SKM-1 treated with dmso at 0.1 percent for 144 hours (cell line): ENCODE measurements at regions not wholly inside any gene's neighbourhood (a gene's known extent, or its start where the extent isn't known, plus 50 kb on each side); places are given as distances from the start of the nearest gene placed in this dataset.
"Not testable (repeated sequence)": the region's sequence is repeated elsewhere in the genome, so short reads cannot be mapped to it uniquely, and the experiment has no call there.

Experiments
- DNase-seq: peaks from one replicate; lab custom pipeline; 2025; ENCODE audit not compliant: unreplicated experiment; lab: John Stamatoyannopoulos, UW

- no peak for DNase-seq
Measured at GRCh38 chr3:102896851-102897621, 462.2 kb downstream of the ZPLD1 start.

DNA sequence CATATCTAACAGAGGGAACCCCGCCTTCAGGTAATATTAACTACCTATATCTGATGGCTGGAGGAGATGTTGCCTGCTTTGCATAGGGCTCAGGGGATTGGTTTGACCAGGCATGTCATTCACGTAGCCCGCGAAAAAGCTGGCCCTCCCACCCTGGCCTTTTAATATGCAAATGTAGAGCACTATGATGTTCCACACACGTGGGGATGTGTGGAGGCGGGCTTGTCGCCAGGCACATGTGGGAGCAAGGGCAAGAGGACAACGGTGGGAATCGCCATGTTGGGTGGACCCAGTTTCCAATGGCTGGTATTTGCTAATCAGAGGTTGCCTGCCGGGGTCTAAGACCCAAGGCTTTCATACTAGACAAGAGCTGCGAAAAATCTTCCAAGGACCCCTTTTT lies 469.8 kb downstream of the ZPLD1 start:
- no peak for DNase-seq

DNA sequence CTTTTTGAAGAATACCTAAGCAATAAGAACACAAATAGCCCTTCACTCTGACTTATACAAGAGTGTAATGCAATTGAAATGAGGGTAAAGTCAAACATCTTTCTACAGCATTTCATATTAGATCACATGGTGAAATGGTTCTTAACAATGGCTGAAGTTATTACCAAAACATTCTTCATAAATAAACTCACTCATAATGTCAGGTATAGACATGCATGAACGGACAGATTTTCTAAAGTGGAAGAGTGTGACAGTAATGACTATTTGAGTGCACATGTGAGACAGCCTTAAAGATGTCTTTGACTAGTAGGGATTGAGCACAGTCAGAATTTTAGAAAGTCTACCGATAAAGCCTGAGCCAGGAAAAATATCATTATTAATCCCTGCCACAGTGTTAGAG lies 471.0 kb downstream of the ZPLD1 start:
- DNase-seq = no peak

DNA sequence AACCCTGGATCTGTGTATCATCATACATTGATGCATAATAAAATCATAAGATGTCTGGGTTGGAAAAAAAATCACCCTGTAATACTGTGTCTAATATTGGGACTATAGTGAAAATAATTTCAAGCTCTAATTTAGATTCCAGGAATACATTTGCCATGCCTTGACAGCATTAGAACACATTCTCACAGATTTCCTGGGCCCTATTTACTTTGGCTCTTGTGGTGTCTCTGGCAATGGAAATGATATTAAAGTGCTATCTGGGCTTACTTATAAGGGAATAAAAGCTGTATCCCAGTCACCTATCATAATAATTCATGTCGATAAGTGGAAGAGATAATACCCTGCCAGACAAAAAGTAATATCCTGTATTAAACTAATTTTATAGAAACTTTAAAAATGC lies 472.0 kb downstream of the ZPLD1 start:
- no peak for DNase-seq

- DNase-seq = no peak
Measured at GRCh38 chr3:102909904-102910303, 475.1 kb downstream of the ZPLD1 start.

DNA sequence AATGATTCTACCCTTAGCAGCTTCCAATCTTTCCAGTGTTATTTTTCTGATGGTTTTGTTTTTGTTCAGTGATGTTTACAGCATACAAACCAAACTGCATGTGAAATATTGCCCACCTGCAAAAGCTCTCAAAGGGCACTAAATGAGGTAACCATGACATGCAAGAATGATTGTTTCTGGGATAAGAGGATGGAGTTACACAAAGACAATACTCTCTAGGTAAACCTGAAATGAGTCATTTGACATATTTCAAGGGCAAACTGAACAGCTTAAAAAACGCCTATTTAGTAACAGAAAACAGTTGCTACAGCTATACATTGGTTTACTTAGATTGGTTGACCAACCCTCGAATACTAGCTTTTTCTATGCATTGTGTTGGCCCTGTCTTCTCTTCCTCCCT lies 481.7 kb downstream of the ZPLD1 start:
- no peak for DNase-seq

- no peak for DNase-seq
Measured at GRCh38 chr3:102926618-102927017, 491.8 kb downstream of the ZPLD1 start.

GRCh38 chr3:102933377-102933776 lies 498.6 kb downstream of the ZPLD1 start:
- no peak for DNase-seq

- no peak for DNase-seq
Measured at GRCh38 chr3:102936511-102937045, 501.8 kb downstream of the ZPLD1 start.

- DNase-seq = no peak
Measured at GRCh38 chr3:102941786-102942185, 507.0 kb downstream of the ZPLD1 start.

DNA sequence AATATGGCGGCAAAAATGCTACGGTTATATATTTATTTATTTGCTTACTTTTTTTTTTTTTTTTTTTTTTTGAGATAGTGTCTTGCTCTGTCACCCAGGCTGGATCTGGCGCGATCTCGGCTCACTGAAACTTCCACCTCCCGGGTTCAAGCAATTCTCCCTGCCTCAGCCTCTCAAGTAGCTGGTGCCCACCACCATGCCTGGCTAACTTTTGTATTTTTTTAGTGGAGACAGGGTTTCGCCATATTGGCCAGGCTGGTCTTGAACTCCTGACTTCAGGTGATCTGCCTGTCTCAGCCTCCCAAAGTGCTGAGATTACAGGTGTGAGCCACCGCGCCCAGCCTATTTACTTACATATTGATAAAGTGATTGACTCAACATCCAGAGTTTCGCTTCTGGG lies 511.6 kb downstream of the ZPLD1 start:
- not testable (repeated sequence) for DNase-seq

DNA sequence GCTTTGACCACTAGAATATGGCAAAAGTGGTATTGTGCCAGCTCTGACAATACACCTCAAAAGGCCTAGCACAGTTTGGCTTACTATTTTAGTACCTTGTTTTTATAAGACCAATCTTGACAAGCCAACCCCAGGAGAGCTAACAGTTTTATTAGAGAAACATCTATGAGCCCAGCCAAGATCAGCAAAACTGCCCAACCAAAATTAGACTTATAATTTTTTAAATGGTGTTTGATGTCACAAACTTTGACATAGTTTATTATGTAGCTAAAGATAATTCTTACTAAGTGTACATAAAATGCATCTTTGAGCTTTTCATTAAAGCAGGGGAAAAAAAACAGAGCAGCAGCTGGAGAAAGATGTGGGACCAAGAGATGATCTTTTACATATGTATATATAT lies 537.5 kb downstream of the ZPLD1 start:
- no peak for DNase-seq

DNA sequence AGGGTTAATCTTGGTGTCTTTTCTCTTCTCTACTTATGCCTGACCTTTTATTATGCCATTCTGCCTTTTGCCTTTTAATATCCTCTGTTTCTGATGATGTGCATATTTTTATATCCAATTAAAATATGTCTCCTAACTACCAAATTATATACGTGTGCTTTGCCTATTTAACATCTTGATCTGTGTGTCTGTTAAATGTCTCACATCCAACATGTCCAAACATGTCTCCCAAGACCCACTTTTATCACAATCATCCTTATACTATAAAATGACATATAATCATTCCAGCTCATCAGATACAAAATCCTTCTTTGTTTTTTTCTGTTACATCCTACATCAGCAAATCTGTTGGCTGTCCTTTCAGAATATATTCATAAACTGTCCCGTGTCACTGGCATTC lies 539.5 kb downstream of the ZPLD1 start:
- DNase-seq = no peak

GRCh38 chr3:102979191-102979590 lies 544.4 kb downstream of the ZPLD1 start:
- DNase-seq = no peak

GRCh38 chr3:102979682-102980354 lies 545.0 kb downstream of the ZPLD1 start:
- DNase-seq = no peak

GRCh38 chr3:102980355-102980696 lies 545.5 kb downstream of the ZPLD1 start:
- DNase-seq = no peak

GRCh38 chr3:103002425-103003176 lies 567.8 kb downstream of the ZPLD1 start:
- DNase-seq = no peak

DNA sequence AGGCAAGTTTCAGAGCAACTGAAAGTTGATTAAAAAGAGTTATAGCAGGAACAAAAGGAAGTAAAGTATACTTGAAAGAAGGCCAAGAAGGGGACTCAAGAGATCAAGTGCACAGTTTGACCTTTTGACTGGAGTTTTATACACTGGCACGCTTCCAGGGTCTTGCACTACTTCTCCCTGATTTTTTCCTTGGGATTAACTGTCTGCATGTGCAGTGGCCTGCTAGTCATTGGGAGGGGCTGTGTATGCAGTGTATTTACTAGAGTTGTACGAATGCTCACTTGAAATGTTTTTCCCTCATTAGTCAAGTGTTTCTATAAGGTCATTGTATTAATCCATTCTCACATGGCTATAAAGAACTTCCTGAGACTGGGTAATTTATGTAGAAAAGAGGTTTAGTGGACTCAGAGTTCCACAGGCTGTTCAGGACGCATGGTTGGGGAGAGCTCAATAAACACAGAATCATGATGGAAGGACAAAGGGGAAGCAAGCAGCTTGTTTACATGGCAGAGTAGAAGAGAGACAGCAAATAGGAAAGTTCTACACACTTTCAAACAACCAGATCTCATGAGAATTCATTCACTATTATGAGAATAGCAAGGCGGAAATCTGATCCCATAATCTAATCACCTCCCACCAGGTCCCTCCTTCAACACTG lies 571.8 kb downstream of the ZPLD1 start:
- DNase-seq = no peak

DNA sequence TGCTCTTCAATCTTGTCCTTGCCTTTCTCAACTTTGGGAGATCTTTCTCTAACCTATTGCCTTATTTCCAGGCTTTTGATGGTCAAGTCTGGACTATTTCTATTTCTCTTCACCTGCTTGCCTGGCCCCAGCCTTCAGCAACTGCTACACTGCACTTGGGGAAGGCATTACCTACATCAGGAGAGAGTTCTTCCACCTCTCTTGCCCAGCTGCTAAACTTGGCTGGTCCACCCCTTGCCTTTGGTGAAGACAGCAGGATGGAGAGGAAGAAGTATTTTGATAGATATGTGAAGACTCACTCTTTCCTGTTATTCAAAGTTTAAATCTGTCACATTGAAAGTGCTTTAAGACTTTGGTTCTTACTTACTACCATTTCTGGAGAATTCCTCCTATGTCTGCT lies 574.8 kb downstream of the ZPLD1 start:
- no peak for DNase-seq

DNA sequence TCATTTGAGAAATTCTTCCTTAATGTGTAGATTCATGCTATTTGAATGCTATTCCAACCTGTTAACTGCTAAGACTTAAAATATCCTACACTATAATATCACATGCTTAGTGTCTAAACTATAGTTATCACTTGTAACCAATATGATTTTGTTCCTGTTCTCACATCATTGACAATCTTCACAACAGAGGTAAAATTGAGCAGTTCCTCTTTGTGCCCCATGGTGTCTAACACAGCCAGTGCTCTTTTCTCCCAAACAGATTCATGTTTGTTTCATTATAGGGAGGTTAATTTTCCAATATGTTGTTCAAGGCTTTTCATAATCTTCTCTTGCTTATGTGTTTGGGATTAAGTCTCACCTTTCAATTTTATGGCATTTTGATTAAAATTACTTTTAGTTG lies 591.1 kb downstream of the ZPLD1 start:
- DNase-seq = no peak

DNA sequence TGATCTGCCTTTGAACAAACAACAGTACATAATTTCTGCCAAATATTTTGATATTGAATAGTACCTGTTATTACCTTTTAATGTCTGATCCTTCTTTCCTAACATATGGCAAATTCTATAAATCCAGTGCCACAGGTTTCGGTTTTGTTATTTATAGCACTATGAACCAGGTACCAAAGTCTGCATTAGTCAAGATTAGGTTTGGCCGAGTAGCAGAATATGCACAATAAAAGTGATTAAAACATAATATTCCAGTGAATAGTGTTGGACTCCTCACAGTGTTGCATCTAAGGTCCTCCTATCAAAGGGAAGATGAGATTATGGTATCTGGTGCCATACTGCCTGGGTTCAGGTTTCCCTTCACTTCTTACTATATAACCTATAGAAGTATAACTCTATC lies 599.0 kb downstream of the ZPLD1 start:
- no peak for DNase-seq
